Ovary (tissue), 7 donors: ENCODE measurements at regions not wholly inside any gene's neighbourhood (a gene's known extent, or its start where the extent isn't known, plus 50 kb on each side); places are given as distances from the start of the nearest gene placed in this dataset.

Experiments used
- DNase-seq, 5 donors: peaks; one replicate each; pipeline ENCODE4 v3.0.0-alpha.2; 2019 to 2020
- H3K27ac ChIP-seq, 2 donors: fragments of 200-600 bp; one replicate each; pipeline versions ENCODE4 v1.5.1 to v1.8.0; 2019 to 2022
- H3K27me3 ChIP-seq: fragments of 200-600 bp; one replicate; pipeline ENCODE4 v1.8.0; 2022
- H3K36me3 ChIP-seq: fragments of 200-600 bp; sonication (generic); one replicate; pipeline ENCODE4 v1.5.1; 2019
- H3K4me1 ChIP-seq: one replicate; pipeline ENCODE4 v1.8.1; 2013; ENCODE audit warnings: mild to moderate bottlenecking, moderate library complexity; ENCODE audit not compliant: insufficient read depth
- H3K4me3 ChIP-seq: fragments of 200-600 bp; sonication (generic); one replicate; pipeline ENCODE4 v1.5.1; 2017
- H3K9me3 ChIP-seq, 2 donors: fragments of 200-600 bp in 1 of 2; sonication (generic) in 1 of 2; one replicate each; pipeline versions ENCODE4 v1.5.1 to v1.8.1; 2013 to 2019; ENCODE audit warnings: mild to moderate bottlenecking in 1 of 2, moderate library complexity in 1 of 2
- EP300 ChIP-seq: sonication (generic); formaldehyde crosslinking; IDR thresholded peaks from one replicate; pipeline ENCODE4 v1.6.1; 2017; ENCODE audit warnings: antibody characterized with exemption
- POLR2A ChIP-seq: fragments of 450-650 bp; IDR thresholded peaks from one replicate; pipeline ENCODE4 v1.6.1; 2017; ENCODE audit warnings: antibody characterized with exemption, mild to moderate bottlenecking, moderate library complexity
- WGBS, 3 donors: extraction: QIAGEN DNeasy Blood & Tissue Kit in 1 of 3; methylation state at CpG; one replicate each; pipeline versions ENCODE4 v1.1.5 to v1.1.7; 2013 to 2017; 5-methylcytosine and 5-hydroxymethylcytosine counted together
- intact Hi-C, 4 donors: fragments of 100-400 bp; cut with DNase I; formaldehyde crosslinking; loops; one replicate each; pipeline versions ENCODE4 v1.11.0 to v1.15.1; 2022 to 2023
- TF ChIP-seq, protein P1 (sequence below), 3 donors: fragments of 450-650 bp in 2 of 3; fragments of 200-600 bp in 1 of 3; IDR thresholded peaks; one replicate each; pipeline versions ENCODE4 v1.5.1 to v1.8.0; 2016 to 2022; ENCODE audit warnings: antibody characterized with exemption in 3 of 3, mild to moderate bottlenecking in 1 of 3
- donor health status: DM: no; HTN: no; CAD: no; lungs with moderate emphysema.
- donor health status: DM: no; HTN: no; CAD: no.
- donor health status: Bipolar disorder and iron deficiency.
- donor health status: DM: no; HTN: no; CAD: no.
- donor health status: DM: yes; HTN: yes; CAD: no.

DNA sequence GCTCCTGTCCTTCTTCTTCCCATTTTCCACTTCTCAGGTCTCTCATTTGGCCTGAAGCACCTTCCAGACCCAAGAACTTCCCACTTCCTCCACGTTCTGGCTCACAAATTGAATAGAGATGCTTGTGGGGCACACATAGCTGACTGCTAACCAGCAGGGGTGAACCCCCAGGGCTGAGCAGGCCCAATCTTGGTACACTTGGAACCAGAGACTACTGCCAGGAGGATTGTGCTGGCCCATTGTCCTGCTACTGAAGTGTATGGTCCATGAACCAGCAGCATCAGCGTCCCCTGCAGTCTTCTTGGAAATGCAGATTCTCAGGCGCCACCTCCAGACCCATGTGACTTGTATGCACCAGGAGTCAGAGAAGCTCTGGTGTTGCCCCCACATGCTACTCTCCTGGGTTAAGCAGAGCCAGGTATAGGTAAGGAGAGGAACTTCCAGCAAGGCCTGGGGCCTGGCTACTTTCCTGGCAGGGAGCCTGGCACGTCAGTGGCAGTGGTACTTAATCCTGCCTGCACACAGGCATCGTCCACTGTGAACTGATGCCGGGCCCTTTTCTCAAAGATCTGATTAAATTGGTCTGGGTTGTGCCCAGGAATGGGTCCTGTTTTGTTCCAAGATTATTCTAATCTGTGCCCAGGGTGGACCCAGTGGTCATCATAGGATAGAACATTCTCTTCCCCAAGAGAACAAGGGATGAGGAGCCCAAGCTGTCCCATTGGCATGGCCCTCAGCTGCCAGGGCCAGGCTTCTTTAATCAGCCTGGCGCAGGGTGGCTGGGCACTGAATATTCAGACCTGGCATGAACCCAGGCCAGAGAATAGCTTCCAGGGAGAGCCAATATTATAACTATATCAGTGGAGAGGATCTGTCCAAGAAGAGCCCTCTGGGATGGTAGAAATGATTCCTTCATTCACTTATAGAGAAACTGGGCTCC lies 248.7 kb downstream of the SOX11 start:
- H3K9me3 ChIP-seq: no peaks in the 10 kb centered on the region
- DNase-seq: no peak
- 82 to 87% (median 85%) methylated on average over 7 of the region's 7 CpGs for WGBS, 3 donors
- H3K27ac ChIP-seq: no peak overlapping the region
- intact Hi-C loops: no loop called here
- no peaks in the 10 kb centered on the region for H3K4me1 ChIP-seq
- H3K27me3 ChIP-seq: no peaks in the 10 kb centered on the region
- TF ChIP-seq EP300 (no peak), POLR2A (no peak)
- TF ChIP-seq, protein P1, sequence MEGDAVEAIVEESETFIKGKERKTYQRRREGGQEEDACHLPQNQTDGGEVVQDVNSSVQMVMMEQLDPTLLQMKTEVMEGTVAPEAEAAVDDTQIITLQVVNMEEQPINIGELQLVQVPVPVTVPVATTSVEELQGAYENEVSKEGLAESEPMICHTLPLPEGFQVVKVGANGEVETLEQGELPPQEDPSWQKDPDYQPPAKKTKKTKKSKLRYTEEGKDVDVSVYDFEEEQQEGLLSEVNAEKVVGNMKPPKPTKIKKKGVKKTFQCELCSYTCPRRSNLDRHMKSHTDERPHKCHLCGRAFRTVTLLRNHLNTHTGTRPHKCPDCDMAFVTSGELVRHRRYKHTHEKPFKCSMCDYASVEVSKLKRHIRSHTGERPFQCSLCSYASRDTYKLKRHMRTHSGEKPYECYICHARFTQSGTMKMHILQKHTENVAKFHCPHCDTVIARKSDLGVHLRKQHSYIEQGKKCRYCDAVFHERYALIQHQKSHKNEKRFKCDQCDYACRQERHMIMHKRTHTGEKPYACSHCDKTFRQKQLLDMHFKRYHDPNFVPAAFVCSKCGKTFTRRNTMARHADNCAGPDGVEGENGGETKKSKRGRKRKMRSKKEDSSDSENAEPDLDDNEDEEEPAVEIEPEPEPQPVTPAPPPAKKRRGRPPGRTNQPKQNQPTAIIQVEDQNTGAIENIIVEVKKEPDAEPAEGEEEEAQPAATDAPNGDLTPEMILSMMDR (IDR thresholded peaks at IDR 0.05): no peak
- H3K4me3 ChIP-seq: no peak overlapping the region
- no peaks in the 10 kb centered on the region for H3K36me3 ChIP-seq

DNA sequence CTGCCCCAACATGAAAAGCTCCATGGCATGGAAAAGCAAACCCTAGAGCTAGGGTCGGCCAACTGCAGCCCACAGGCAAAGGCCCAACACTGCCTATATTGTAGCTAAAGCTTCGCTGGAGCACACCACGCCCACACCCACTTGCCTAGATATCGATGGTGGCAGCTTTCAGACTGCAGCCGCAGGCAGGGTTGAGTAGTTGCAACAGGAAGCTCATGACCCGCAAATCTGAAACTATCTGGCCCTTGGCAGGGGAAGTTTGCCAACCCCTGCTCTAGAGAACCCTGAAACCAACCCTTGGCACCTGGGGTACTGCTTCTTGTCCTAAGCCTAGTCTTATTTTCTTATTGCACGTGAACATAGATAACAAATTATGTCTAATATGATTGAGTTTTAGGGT lies 250.0 kb downstream of the SOX11 start:
- Histone ChIP-seq H3K27me3 (no peaks in the 10 kb centered on the region), H3K9me3 (no peaks in the 10 kb centered on the region), H3K4me1 (no peaks in the 10 kb centered on the region), H3K27ac (no peak overlapping the region), H3K36me3 (no peaks in the 10 kb centered on the region), H3K4me3 (no peak overlapping the region)
- intact Hi-C loops: no loop called here
- TF ChIP-seq, protein P1 (IDR thresholded peaks at IDR 0.05): no peak
- no peak for TF ChIP-seq EP300
- TF ChIP-seq POLR2A: no peak
- DNase-seq: no peak
- 85 to 88% (median 87%) methylated on average over 7 of the region's 7 CpGs for WGBS, 3 donors

DNA sequence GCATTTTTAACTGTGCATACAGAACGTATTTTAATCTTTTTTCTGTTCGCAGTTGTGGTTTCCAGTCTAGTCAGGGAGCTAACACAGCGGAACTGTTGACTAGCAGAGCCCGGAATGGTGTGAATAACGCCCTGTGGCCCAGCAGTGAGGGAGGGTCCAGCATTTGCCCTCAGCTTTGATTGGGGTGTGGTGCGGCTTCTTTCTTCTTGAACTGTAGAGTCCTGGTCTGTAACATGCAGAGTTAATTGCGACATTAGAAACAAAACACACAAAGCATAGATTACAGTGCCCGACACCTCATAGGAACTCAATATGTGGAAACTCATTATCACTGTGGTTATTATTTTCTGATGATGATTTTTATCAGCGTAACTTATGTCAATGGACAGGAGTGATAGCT lies 253.6 kb downstream of the SOX11 start:
- TF ChIP-seq EP300 (no peak), POLR2A (no peak)
- TF ChIP-seq, protein P1 (IDR thresholded peaks at IDR 0.05): no peak
- no peak overlapping the region for H3K27ac ChIP-seq
- WGBS, 3 donors: 81 to 83% (median 83%) methylated on average over 9 of the region's 9 CpGs
- H3K9me3 ChIP-seq: no peaks in the 10 kb centered on the region
- H3K27me3 ChIP-seq: no peaks in the 10 kb centered on the region
- no peak for DNase-seq
- intact Hi-C loops: no loop called here
- H3K4me3 ChIP-seq: no peak overlapping the region
- no peaks in the 10 kb centered on the region for H3K36me3 ChIP-seq
- no peaks in the 10 kb centered on the region for H3K4me1 ChIP-seq

DNA sequence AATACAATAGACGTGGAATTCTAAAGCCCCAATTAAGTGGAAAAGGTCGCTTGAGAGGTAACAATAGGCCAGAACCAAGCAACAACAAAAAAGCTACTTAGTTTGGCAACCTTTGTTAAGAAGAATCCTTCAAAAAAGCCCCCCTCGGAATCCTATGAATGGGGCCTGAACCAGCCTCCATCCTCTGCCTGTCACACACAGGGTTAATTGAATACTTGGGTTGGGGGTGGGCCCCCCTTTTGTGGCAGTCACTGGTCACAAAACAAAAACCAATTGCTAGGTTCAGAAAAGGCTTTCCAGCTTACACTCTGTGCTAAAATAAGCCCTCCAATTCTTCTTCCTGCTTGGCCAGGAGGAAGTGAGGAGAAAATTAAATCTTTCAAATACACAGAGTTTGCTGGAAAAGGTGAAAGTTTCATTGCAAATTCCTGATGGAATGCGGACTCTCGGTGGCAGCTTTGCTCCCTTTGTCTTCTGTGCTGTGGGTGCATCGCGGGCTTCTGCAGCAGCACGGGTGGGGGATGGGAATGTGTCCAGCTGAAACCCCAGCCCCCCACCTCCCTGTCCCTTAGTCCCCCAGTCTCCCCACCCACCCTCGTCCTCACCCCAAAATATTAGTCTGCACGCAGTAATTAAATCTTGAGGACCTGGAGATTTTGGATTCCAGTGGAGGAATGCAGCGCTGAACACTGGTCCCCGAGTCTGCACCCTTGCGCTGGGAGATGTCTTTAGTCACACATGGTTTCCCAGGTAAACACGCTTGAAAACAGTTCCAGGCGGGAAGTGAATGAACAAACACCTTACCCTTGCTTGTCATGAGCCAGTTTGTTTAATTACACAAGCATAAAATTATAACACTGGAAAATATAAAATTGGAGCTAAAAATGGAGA lies 254.3 kb downstream of the SOX11 start:
- 54 to 62% (median 59%) methylated on average over 15 of the region's 15 CpGs for WGBS, 3 donors

More for the DNA sequence above, 254.3 kb downstream of the SOX11 start:
- intact Hi-C loops: no loop called here
- Histone ChIP-seq H3K27ac (no peak overlapping the region), H3K27me3 (no peaks in the 10 kb centered on the region), H3K9me3 (no peaks in the 10 kb centered on the region), H3K36me3 (no peaks in the 10 kb centered on the region), H3K4me1 (no peaks in the 10 kb centered on the region), H3K4me3 (no peak overlapping the region)
- no peak for TF ChIP-seq POLR2A
- TF ChIP-seq, protein P1 (IDR thresholded peaks at IDR 0.05): no peak
- no peak for TF ChIP-seq EP300
- DNase-seq: no peak
